Epithelial cell of prostate (primary cell): ENCODE measurements at regions not wholly inside any gene's neighbourhood (a gene's known extent, or its start where the extent isn't known, plus 50 kb on each side); places are given as distances from the start of the nearest gene placed in this dataset.
"Not testable (repeated sequence)": the region's sequence is repeated elsewhere in the genome, so short reads cannot be mapped to it uniquely, and the experiment has no call there.

ENCODE experiments used
- DNase-seq: peaks from one replicate; pipeline ENCODE4 v3.0.0-alpha.2; 2011; ENCODE audit warnings: low read depth, low spot score
- H3K27ac ChIP-seq: fragments of 450-650 bp; 2 replicates; pipeline ENCODE4 v1.5.1; 2017; ENCODE audit warnings: mild to moderate bottlenecking

DNA sequence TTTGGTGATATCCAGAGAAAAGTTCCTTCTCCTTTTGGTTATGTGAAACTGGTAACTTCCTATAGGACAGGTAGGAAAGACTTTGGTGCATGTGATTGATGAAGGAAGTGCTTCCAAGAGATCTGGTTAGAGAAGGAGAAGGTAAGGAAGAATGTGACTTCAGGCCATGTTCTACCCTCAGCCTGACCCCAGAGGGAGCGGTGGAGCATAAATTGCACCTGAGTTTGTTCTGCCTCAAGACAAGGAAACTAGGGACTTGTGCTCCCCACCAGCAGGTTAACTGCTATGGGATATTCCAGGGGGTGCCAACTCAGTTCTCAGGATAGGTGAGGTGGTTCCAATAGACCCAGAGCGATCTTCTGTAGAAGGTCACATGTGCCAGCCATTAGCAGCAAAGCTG is 299.3 kb upstream of the XYLT1 start:
- DNase-seq, result no peak
- H3K27ac ChIP-seq, result no peak overlapping the region

DNA sequence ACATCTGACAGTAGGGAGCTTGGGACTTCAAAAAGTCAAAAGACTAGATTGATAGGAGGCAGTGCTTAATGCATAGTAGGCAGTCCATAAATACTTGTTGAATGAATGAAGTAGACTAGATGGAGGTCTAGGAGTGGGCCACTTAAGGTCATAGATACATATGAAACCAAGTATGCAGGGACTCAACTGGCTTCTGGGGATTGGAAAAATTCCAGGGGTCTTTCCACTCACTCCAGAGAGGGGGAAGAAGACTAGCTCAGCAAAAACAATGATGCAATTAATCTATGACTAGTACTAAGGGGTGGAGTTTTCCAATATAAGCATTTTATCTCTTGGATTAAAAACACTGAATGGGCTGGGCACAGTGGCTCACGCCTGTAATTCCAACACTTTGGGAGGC is 298.3 kb upstream of the XYLT1 start:
- DNase-seq, result no peak
- peak overlapping the region; percentile 19 for H3K27ac ChIP-seq

GRCh38 chr16:17768257-17768656 is 297.5 kb upstream of the XYLT1 start:
- peak overlapping the region; percentile 19 for H3K27ac ChIP-seq
- DNase-seq, result peak; percentile 34

- no peak overlapping the region for H3K27ac ChIP-seq
- DNase-seq, result no peak
Measured at GRCh38 chr16:17766012-17766411, 295.3 kb upstream of the XYLT1 start.

DNA sequence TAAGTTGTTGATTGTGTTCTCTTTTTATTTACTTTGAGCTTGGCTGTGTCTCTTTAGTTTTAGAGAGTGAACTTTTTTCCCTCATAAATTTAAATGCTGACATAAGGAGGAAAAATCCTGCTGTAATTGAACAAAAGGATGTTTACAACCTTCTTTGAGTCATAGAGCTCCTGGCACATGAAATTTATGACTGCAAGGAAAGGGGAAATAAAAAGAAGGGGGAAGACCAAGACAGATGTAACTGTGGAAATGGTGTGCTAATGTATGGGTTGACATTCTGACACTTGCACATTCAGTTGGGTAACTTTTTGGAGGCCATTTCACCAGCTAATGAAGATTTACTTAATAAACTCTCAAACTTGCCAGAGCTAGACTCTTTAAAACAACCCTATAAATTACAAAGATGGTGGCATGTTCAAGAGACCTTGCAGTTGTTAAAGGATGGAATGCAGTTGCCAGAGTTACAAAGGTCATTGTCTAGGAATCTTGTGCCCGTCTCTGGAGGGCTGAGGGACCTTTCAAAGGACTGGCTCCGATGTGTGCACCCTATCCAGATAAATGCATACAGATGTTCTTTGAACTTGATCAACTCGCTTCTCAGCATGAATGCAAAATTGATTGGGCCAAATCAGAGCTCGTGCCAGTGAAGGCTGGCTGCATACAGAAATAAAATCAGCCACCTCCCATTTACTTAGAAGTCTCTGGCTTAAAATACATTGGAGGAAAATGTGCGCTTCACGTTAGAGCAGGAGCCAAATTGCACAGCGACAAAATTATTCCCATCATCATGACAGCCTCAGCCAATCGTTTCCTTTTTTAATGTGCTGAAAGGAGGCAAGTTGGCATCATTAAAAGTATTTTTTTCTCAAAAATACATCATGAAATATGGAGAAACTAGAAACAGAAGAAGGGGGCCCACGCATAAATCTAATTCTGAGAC is 289.0 kb upstream of the XYLT1 start:
- no peak for DNase-seq
- H3K27ac ChIP-seq, result no peak overlapping the region

GRCh38 chr16:17757808-17758207 is 287.0 kb upstream of the XYLT1 start:
- no peak overlapping the region for H3K27ac ChIP-seq
- DNase-seq, result no peak

GRCh38 chr16:17755158-17755557 is 284.4 kb upstream of the XYLT1 start:
- no peak for DNase-seq
- no peak overlapping the region for H3K27ac ChIP-seq

DNA sequence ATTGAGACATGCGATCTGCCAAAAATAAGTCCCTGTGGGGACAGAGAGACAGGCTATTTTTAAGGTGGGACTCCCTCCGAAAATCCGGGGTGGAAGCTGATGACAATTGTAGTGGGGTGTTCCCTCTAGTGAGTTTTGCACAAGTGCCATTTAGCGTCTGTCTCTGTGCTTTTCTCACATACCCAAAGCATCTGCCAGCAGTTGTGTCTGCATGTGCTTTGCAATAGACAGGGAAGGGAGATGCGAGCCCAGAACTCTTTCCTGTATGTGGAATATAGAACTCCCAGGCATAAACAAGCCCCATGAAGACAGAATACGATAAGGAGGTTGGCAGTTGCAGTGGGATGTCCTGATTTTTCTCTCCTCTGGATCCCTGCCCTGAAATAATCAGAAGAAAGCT is 282.7 kb upstream of the XYLT1 start:
- no peak for DNase-seq
- H3K27ac ChIP-seq, result no peak overlapping the region

DNA sequence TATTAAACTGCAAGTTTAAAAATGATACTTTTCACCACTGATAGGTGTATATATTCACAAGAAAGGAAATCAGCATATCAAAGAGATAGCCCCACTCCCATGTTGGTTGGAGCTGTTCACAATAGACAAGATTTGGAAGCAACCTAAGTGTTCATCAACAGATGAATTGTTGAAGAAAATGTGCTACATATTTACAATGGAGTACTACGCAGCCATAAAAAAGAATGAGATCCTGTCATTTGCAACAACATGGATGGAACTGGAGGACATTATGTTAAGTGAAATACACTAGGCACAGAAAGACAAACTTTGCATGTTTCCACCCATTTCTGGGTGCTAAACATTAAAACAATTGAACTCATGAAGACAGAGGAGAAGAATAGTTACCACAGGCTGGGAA is 278.9 kb upstream of the XYLT1 start:
- H3K27ac ChIP-seq, result no peak overlapping the region
- DNase-seq, result no peak

DNA sequence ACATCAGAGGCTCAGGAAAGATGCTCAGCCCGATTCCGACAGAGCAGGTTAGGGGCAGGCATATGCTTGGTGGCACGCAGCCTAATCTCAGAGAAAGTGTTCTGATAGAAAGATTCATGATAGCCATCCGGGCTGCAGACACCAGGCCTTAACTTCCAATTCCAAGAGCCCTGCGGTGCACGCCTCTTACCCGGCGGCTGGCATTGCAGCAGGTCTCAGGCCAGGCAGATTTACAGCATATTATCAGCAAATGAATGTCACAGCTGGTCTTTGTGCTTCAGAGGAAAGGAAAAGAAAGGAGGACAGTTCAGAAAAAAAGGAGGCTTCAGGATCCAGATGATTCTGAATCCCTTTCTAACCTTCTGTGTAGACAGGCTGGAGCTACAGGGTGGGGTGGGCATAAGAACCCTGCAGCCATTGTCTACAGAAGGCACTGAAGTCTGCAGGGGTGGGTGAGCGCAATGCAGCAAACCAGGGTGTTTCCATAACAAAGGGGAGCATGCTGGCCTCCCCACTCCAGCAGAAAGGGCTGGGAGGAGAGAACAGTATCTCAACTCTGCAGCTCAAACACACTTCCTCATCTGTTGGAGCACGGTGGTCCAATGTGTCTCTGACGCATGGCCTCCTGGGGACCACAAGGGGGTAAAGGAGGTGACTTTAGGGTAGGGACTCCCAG is 277.4 kb upstream of the XYLT1 start:
- no peak overlapping the region for H3K27ac ChIP-seq
- no peak for DNase-seq

- no peak for DNase-seq
- no peak overlapping the region for H3K27ac ChIP-seq
Measured at GRCh38 chr16:17747081-17747756, 276.5 kb upstream of the XYLT1 start.

- no peak for DNase-seq
- H3K27ac ChIP-seq, result no peak overlapping the region
Measured at GRCh38 chr16:17744921-17745572, 274.3 kb upstream of the XYLT1 start.

DNA sequence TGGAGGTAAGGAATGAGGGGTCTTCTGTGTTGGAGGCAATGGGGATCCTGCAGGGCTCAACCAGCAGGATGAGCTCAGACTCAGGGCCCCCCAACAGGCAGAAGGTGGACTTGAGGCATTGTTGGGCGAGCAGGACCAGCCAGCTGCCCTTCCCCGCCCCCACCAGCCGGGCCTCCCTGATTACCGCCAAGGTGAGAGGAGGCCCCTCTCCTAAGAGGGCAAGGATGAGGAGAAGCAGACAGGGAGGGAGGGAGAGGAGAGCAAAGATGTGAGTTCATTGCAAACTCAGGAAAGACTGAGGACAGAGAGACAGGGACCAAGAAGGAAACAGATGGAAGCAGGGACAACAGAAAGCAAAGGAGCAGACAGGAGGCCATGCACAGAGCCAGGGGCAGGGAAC is 272.8 kb upstream of the XYLT1 start:
- DNase-seq, result no peak
- no peak overlapping the region for H3K27ac ChIP-seq

DNA sequence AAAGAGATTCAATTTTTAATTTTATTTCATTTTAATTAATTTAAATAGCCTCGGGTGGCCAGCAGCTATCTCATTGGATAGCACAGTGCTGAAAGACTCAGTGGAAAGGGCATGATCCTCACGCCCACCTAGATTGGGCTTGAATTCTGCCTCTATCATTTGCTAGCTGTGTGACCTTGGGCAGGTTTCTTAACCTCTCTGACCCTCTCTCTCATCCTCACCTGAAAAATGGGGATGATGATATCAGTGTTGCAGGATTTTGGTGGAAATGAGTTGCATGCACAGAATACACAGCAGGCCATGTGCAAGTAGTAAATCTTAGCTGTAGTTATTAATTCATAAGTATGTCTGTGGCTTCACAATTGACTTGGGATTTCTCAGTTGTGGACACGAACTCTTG is 272.4 kb upstream of the XYLT1 start:
- no peak overlapping the region for H3K27ac ChIP-seq
- DNase-seq, result no peak

GRCh38 chr16:17735099-17735498 is 264.3 kb upstream of the XYLT1 start:
- DNase-seq, H3K27ac ChIP-seq: not testable (repeated sequence)

- no peak overlapping the region for H3K27ac ChIP-seq
- DNase-seq, result no peak
Measured at GRCh38 chr16:17729820-17730219, 259.1 kb upstream of the XYLT1 start.

- H3K27ac ChIP-seq, result no peak overlapping the region
- DNase-seq, result no peak
Measured at GRCh38 chr16:17728196-17728595, 257.4 kb upstream of the XYLT1 start.

- no peak for DNase-seq
- H3K27ac ChIP-seq, result no peak overlapping the region
Measured at GRCh38 chr16:17724242-17724898, 253.6 kb upstream of the XYLT1 start.

GRCh38 chr16:17723531-17724134 is 252.9 kb upstream of the XYLT1 start:
- DNase-seq, result no peak
- no peak overlapping the region for H3K27ac ChIP-seq

DNA sequence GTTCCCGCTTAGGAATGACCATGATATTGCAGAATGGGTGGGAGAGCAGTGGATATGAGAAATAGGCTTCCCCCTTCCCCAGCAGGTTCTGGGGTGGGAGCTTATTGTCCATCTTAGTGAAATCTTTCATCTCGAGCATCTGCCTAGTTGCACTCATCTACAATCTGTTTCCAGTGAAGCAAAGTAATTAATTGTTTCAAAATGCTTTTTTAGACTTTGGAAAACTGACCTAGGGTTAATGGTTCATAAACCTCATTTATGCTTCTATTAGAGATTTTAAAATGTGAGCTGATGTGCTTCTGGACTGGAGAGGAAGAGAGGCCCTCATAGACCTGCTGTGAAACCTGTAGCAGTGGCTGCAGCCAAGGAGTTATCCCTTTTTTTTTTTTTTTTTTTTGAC is 247.7 kb upstream of the XYLT1 start:
- H3K27ac ChIP-seq, result no peak overlapping the region
- no peak for DNase-seq
